Activated naive CD4-positive, alpha-beta T cell treated with Interleukin-2 at 50 U/mL for 16 hours (primary cell): ENCODE measurements at regions not wholly inside any gene's neighbourhood (a gene's known extent, or its start where the extent isn't known, plus 50 kb on each side); places are given as distances from the start of the nearest gene placed in this dataset.

ENCODE experiments used
- DNase-seq: peaks from one replicate; pipeline ENCODE4 v3.0.0-alpha.2; 2020

DNA sequence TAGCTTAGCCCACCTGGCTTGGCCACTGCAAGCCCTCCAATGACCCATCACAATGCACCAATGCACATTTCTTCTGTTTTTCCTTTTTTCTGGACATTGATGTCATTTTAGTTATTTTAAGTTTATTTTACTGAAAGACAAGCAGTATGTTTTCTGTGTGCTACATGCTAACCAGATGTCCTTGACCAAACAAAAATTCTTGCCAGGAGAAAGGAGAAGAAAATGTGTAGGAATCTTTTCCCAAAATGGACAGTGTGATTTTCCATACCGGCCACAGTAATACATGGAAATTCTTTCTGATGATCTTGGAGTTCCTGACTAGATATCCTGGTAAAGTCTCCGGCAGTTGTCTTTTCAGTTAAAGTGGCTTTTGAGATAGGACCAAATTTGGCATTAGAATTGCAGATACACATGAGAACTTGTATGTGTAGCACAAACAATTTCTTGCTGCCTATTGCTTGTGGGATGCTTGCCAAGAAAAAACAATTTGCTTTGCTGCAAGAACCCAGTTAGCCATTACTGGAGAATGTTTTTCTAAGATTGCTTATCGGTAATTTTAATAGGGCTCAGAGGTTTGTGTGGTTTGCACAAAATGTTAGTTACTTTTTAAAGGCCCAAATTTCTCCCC lies 696.5 kb upstream of the CITED2 start:
- no peak for DNase-seq

GRCh38 chr6:140069576-140069975 lies 695.1 kb upstream of the CITED2 start:
- no peak for DNase-seq

DNA sequence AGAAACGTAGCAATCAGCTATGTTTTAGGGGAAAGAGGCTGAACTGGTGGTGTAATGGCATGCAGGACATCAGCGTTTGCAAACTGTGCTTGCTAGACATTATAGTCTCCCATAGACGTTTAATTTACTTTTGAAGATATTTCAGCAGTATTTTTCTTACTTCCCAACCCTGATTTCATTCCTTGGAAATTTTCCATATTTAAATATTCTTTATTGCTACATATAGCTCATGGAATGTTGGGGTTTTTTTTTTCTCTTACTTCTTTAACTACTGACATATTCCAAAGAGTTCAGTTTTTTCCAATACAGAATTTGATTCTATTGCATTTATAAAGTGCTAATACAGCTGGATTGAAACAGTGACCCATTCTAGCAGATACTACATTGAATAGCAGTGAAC lies 694.4 kb upstream of the CITED2 start:
- DNase-seq = no peak

DNA sequence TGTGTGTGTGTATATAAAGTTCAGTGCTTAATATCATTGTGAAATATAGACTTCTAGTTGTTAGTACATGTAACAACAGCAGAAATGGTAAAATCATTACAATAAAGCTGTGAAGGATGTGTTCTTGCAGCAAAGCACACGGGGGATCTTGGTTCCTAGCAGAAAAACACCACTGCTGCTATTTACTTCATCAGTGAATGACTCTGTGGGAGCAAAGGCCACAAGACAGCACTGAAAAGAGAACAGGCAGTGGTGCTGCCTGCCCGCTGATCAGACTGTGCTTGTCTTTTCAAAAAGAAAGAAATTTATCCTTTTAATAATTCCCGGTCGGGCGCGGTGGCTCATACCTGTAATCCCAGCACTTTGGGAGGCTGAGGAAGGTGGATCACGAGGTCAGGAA lies 689.9 kb upstream of the CITED2 start:
- no peak for DNase-seq

- no peak for DNase-seq
These were observed 688.6 kb upstream of the CITED2 start for GRCh38 chr6:140063021-140063399.

GRCh38 chr6:140062043-140063020 lies 687.9 kb upstream of the CITED2 start:
- no peak for DNase-seq

DNA sequence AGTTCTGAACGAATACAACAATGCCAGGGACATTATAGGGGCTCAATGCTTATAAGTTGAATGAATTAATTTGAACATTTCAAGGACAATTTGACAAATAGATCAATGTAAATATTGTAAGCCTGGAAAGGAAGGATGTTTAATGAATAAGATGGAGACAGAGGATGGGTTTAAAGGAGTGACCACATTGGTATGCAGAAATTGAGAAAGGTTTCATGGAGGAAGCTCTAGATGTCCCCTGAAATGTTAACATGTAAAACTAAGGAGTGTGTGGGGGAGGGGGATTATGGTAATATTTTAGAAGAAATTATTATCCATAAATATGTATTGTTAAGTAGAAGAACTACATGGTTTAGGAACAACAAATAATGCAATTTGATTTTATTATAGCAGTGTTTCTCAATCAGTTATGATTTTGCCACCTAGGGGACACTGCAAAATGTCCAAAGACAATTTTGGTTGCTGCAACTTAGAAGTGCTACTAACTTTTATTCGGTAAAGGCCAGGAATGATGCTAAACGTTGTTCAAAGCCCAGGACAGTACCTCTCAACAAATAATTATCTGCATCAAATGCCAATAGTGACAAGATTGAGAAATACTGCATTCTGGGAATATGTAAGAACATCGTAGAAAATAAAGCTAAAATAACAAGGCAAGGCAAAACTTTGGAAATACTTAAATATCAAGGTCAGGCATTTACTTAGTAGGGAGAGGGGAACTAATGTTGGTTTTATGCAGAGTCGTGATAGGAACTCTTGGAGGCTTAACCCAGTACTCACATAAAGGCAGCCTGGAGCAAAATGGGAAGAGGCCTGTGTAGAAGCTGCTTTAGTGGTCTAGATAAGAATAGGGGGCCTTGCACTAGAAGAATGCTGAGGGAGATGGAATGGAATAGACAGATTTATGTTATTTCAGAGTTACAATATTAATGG lies 686.9 kb upstream of the CITED2 start:
- no peak for DNase-seq

DNA sequence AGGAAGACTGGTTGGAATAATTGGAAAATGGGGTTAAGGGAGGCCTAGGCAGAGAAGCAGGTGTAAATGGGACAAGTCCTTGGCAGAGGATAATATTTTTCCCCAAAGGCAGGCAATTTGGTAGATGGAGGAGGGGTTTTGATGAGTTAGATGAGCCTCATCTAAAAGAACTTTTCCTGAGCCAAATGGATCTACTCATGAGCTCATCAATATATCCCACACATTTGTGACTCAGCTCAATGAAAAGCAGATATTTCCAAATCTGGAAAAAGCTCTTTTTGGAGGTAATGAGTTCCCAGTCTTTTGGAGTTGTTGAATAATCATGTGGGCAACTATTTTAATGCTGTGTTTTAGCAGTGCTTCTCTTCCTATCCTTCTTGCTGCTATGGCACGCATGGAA lies 685.5 kb upstream of the CITED2 start:
- DNase-seq = no peak

- DNase-seq = no peak
These were observed 684.4 kb upstream of the CITED2 start for GRCh38 chr6:140058863-140059262.

DNA sequence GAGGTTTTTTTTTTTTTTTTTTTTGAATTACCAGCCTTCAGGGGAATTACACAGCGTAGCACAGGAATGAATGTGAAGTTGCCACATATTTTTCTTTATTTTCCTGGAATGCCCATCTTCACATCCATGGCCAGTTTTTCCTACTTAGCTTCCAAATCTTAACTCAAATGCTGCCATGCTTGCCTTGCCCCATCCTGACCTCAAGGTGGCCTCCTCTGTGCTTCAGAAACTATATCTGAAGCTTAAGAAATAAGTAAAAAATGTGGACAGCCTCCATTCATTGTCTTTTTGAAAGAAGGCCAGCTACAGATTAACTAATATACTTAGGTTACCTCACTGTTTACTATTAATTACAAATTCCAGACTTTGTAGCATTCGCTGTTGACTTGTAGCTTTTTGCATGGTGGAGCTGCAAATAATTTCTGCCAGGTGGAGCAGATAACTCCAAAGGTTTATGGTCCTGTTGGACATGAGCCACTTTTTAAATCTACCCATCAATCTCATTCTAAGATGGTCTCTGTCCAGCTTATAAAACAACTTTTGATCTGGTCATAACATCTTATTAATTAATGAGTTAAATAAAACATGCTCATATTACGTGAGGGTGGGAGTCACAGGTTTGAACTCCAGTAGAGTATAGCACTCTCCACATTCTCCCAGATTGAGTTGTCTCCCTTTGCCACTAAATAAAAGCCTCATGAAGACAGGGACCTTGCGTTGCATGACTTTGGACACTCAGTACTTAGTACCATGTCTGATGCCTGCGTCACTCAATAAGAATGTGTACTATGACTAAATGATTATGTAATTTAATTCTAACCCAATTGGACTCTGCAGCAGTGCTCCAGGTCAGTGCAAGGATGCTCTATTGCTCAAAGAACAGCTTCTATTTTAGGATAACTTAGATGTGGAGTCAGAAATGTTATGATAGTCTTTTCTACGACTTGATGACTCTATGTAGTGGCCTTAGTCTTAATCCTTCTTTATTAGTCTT lies 678.6 kb upstream of the CITED2 start:
- DNase-seq = no peak

- no peak for DNase-seq
These were observed 677.4 kb upstream of the CITED2 start for GRCh38 chr6:140051521-140052512.

- DNase-seq = no peak
These were observed 675.9 kb upstream of the CITED2 start for GRCh38 chr6:140050101-140050995.

DNA sequence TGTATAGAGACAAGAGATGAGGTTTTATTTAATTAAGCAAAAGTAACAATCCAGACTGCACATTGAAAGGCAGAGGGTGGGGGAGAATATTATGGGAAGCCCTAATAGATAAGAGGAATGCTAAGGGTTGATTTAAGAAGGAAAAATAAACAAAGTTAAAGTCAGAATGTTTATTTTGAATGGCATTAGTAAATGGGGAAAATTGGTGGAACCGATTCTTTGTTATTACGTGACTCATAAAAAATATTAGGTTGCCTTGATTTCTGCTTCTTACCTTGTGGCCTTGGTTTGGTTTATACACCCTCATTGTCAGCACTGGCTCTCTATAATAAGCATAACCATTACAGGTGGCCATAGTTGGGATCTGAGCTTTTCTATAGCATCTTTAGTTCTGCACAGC lies 674.8 kb upstream of the CITED2 start:
- no peak for DNase-seq

- no peak for DNase-seq
These were observed 673.8 kb upstream of the CITED2 start for GRCh38 chr6:140048202-140048790.

DNA sequence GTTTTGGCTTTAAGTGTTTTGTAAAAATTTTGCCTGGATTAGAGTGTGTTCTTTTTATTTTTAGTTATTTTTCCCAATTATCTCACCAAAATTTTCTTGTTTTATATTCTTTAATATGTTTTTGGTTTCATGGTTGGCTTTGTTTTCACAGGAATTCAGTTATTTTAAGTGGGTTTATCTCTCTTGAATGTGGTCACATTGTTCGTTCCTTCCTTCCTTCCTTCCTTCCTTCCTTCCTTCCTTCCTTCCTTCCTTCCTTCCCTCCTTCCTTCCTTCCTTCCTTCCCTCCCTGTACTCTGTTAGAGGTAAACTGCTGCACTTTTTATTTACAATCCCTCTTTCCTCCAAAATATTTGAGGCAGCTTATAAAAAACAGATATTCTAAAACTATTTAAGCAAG lies 672.9 kb upstream of the CITED2 start:
- DNase-seq = no peak

DNA sequence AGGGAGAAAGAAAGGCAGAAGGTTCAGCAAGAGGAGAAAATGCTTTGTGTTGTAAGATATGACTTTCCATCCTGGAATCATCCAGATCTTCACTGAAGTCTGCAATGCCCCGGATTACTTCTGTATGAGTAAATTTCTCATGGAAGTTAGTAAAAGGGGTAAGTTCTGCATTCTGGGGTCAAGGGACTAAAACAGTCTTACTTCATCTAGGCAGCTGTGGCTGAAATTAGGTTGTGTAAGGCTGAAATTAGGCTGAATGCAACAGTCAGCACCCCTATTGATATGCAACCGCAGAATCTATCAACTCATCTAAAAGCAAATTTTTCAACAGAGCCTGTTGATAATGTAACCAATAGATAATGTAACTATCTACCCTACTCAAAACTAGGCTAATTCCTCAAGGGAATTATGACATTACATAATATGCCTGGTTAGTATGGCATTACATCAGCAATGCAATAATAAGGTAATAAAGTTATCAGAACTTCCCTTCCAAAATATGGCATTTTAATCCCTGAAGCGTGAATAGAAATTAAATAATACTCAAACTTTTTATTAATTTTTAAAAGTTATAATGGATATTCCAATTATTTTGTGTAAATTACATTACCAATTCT lies 671.7 kb upstream of the CITED2 start:
- no peak for DNase-seq

DNA sequence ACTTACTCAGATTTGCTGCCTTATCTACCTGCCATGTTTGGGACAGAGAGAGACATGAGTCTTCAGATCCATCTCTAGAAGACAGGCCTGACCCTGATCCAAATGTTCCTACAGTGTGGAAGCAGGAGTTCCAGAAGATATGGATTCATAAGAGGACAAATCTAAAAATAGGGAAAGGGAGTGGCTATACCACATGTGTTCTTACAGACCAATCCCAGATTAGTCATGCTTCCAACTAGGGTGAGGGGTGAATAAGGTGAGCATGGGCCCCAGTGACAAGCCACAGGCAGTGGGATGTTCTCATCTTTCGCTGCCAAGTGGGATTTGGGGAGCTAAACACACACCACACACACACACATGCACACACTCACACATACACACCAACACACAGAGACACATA lies 670.7 kb upstream of the CITED2 start:
- DNase-seq = no peak

DNA sequence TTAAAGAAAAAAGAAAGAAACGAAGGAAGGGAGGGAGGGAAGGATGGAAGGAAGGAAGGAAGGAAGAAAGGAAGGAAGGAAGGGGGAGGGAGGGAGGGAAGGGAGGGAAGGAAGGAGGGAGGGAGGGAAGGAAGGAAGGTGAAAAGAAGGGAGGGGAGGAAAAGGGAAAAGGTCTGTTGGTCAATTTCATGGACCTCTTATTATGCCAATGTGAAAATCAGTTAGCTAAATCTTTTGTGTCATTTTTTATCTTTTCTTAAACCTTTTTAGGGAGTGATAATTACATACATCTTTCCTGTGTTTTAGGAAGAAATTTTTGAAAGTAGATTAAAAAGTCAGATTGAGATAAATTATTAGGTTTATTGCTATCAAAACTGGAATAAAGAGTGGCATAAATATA lies 670.2 kb upstream of the CITED2 start:
- no peak for DNase-seq
